NCI-H69 (cell line): ENCODE measurements at regions not wholly inside any gene's neighbourhood (a gene's known extent, or its start where the extent isn't known, plus 50 kb on each side); places are given as distances from the start of the nearest gene placed in this dataset.
A peak's percentile ranks its signal among the peaks of the same experiment; 100 is the strongest.

Experiments
- DNase-seq: peaks from one replicate; lab custom pipeline; 2025; lab: John Stamatoyannopoulos, UW

- DNase-seq: no peak
Observed at GRCh38 chr4:123278755-123279154, 117.8 kb upstream of the SPRY1 start.

- no peak for DNase-seq
Observed at GRCh38 chr4:123283371-123283895, 113.2 kb upstream of the SPRY1 start.

- DNase-seq: no peak
Observed at GRCh38 chr4:123284168-123284567, 112.4 kb upstream of the SPRY1 start.

- DNase-seq: no peak
Observed at GRCh38 chr4:123286903-123287466, 109.6 kb upstream of the SPRY1 start.

- no peak for DNase-seq
Observed at GRCh38 chr4:123288309-123289025, 108.1 kb upstream of the SPRY1 start.

DNA sequence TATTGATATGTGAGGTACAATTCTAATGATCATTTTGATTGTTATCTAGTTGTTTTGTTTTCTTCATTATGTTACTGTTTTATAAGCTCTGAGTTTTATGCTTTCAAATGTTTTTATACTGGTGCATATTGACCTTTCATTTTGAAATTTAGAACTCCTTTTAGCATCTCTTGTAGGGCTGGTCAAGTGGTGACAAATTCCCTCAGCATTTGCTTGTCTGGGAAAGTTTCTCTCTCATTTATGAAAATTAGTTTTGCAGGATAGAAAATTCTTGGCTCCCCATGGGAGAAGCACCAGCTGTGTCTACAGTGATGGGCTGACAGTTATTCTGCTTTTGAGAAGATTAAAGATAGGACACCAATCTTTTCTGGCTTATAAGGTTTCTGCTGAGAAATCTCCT lies 105.3 kb upstream of the SPRY1 start:
- DNase-seq: no peak

DNA sequence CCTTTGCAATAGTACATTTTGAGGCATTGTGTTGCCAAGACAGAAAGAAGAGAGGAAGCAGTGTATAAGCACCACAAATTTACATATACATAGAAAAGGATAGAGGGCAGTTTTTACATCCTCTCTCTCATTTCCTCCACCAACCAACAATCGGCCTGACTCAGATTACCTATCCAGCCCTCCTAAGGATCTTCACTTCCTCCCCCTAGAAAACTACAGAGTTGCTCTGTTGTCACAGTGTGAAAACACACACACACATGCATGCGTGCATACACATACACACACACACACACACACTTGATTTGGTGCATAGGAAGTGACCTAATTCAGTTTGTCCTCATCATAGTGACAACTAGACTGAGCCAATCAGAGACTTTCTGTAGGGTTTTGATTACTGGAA lies 98.8 kb upstream of the SPRY1 start:
- DNase-seq: no peak

DNA sequence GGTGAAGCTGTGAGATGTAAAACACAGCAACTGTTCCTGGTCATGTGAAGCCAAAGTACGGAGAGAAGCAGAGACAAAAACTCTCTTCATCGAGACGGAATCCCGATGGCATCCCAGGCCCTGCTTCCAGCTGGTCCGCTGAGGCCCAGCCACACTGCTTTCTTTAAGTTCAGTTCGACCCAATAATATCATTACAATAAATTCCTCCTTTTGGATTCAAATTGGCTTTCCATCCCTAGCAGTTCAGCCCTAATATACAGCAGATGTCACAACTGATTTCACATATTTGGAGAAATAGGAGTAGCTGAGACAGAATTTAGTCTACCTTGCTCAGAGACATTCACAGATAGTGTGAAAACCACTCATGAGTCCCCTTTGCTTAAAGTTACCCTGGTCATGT lies 98.3 kb upstream of the SPRY1 start:
- DNase-seq: no peak

DNA sequence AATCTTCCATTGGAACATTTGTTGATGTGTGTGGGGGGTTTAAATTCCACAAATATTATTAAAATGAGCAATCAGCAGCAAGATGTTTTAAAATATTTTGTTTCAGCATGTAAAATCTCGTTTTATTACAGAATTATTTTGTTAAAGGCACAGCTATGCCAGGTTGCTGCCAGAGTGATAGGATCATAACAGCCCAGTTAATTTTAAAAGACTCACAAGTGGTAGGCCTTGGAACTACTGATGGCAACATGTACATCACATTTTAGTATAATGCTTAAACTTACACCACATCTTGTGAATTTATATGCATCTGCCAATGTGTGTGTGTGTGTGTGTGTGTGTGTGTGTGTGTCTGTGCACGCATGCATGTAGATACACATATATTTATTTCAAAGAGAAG lies 97.8 kb upstream of the SPRY1 start:
- DNase-seq: no peak

DNA sequence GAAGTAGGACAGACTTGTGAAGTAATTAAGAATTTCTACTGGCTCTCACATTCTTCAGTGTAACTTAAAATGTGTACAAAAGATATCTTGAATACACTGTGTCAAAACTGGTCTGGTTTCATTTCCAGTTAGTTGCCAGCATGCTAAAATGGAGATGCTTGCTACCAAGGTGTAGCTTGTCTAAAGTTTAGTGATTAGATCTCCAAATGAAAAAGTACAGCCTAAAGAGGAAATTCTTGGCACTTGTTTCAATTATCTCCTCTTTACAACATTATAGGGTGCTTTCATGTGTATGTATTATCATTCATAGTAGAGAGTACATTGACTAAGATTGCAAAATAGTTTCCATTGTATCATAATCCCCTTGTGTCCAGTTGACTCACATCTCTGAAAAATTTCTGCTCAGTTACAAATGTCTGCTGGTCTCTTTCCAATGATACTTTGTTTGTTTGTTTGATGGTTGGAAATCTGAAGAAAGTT lies 97.3 kb upstream of the SPRY1 start:
- DNase-seq: no peak

DNA sequence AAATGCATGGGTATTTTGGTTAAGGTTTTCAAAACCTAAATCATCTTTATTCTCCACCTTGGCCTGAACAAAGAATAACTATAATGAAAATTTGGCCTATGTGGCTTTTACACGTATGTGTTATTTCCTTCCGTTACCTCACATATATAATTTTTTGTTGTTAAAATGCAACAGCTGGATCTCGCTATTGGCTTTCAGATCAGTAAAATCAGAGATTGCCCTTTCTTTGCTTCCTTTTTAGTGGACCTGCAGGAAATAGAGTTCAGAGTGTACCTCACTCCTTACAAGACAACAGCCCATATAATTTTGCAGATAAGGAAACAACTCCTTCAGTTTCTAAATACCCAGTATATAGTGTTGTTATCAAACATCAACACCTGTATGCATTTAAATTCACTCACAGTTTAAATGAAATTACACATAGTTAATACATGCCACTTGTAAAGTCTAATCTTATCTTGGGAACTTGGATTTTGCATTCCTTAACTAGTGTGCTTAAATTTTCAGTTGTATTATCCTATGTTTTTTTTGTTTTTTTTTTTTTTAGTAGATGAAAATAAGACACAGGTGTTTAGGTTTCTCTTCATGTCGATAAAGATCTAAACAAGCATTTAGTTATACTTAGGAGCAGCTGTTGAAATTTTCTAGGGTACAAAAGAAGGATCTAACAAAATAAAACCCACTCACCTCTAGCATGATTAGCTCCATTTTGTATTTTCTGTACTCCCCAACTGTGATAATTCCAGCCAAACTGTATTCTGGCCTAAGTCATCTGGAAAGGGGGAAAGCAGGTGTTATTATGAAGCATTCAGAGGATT lies 96.2 kb upstream of the SPRY1 start:
- DNase-seq: no peak

DNA sequence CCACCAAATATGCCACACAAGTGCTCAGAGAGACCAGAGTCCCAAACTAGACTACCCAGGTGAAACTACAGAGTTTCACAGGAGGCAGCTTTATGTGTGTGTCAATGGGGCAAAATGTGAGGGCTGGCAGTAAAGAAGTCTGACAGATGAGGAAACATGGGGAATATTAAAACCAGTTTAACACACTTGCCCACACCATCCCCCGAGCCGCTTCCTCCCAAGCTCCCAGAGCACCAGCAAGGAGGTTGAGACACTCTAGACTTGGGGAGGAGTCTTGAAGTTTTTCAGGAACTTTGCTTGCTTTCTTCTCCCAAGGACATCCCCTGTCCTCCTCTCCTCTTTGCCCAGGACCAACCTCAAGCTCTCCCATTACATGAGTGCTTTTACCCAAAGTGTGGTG lies 94.7 kb upstream of the SPRY1 start:
- DNase-seq: peak; percentile 32

GRCh38 chr4:123304151-123304964 lies 92.2 kb upstream of the SPRY1 start:
- peak; percentile 95 for DNase-seq

- DNase-seq: peak; percentile 5
Observed at GRCh38 chr4:123305736-123306135, 90.9 kb upstream of the SPRY1 start.

GRCh38 chr4:123306769-123307168 lies 89.8 kb upstream of the SPRY1 start:
- no peak for DNase-seq

GRCh38 chr4:123308667-123309066 lies 87.9 kb upstream of the SPRY1 start:
- no peak for DNase-seq

GRCh38 chr4:123312116-123312515 lies 84.5 kb upstream of the SPRY1 start:
- DNase-seq: no peak

GRCh38 chr4:123312951-123313592 lies 83.5 kb upstream of the SPRY1 start:
- no peak for DNase-seq

- DNase-seq: no peak
Observed at GRCh38 chr4:123315617-123316016, 81.0 kb upstream of the SPRY1 start.

DNA sequence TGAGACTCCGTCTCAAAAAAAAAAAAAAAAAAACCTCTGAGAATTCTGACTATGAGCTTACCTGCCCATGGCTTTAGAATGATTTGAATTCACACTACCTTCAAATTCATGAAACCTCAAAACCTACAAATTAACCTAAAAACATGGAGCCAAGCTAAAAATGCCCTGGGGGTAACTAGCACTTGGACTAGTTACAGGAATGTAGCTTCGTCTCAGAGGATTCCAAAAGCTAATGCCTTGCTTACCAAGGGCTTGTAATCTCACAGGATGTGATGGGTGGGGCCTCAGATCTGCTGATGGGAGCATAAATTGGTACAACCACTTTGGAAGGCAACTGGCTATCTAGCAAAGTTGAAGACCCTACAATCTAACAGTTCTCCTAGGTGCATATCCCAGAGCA lies 79.4 kb upstream of the SPRY1 start:
- DNase-seq: no peak

DNA sequence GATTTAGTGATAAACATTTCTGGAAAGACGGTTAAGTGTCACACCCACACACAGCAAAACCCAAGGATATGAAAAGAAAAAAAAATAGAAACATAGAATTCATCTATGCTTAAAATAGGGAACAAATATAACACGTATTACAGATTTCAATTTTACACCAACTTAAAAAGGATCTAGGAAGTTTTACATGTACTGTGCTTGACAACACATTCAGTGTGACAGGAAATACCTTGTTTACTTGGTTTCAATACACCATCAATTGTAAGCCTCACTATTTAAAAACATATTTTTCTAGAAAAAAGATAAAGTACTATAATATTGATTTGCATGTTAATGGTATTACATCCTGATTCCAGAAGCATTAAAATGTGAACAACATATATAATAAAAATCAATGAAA lies 77.0 kb upstream of the SPRY1 start:
- DNase-seq: no peak
